Left lung (tissue), 4 donors: ENCODE measurements at regions not wholly inside any gene's neighbourhood (a gene's known extent, or its start where the extent isn't known, plus 50 kb on each side); places are given as distances from the start of the nearest gene placed in this dataset.

Source experiments
- ATAC-seq: fragments of 200-7000 bp; cut with Tn5 transposase; one replicate; pipeline ENCODE4 v1.9.1; 2020; ENCODE audit warnings: moderate library complexity
- DNase-seq, 4 donors: peaks; one replicate each; pipeline ENCODE4 v3.0.0-alpha.2; 2013 to 2020
- H3K27ac ChIP-seq, 2 donors: fragments of 200-600 bp; sonication (generic) in 1 of 2; one replicate each; pipeline versions ENCODE4 v1.5.0 to v1.8.0; 2020 to 2021
- H3K27me3 ChIP-seq, 2 donors: fragments of 200-600 bp; sonication (generic) in 1 of 2; one replicate each; pipeline versions ENCODE4 v1.5.0 to v1.8.0; 2020 to 2021
- H3K36me3 ChIP-seq, 2 donors: fragments of 200-600 bp; sonication (generic) in 1 of 2; one replicate each; pipeline versions ENCODE4 v1.5.0 to v1.8.0; 2020 to 2021
- H3K4me1 ChIP-seq, 2 donors: fragments of 200-600 bp; one replicate each; pipeline ENCODE4 v1.8.0; 2021
- H3K4me3 ChIP-seq, 2 donors: fragments of 200-600 bp; sonication (generic) in 1 of 2; one replicate each; pipeline versions ENCODE4 v1.5.0 to v1.8.0; 2020 to 2021; ENCODE audit warnings: mild to moderate bottlenecking in 1 of 2
- H3K9me3 ChIP-seq, 2 donors: fragments of 200-600 bp; sonication (generic) in 1 of 2; one replicate each; pipeline versions ENCODE4 v1.5.0 to v1.8.0; 2020 to 2021
- intact Hi-C, 2 donors: fragments of 100-400 bp; cut with DNase I; formaldehyde crosslinking; loops; one replicate each; pipeline versions ENCODE4 v1.11.2 to v1.14.2; 2022
- TF ChIP-seq, protein P1 (sequence below), 2 donors: fragments of 200-600 bp; sonication (generic) in 1 of 2; IDR thresholded peaks; one replicate each; pipeline versions ENCODE4 v1.5.0 to v1.8.0; 2021; ENCODE audit warnings: antibody characterized with exemption in 2 of 2
- donor health status: DM: no; HTN: yes; CAD: no.
- donor health status: DM: no; HTN: no; CAD: no.

DNA sequence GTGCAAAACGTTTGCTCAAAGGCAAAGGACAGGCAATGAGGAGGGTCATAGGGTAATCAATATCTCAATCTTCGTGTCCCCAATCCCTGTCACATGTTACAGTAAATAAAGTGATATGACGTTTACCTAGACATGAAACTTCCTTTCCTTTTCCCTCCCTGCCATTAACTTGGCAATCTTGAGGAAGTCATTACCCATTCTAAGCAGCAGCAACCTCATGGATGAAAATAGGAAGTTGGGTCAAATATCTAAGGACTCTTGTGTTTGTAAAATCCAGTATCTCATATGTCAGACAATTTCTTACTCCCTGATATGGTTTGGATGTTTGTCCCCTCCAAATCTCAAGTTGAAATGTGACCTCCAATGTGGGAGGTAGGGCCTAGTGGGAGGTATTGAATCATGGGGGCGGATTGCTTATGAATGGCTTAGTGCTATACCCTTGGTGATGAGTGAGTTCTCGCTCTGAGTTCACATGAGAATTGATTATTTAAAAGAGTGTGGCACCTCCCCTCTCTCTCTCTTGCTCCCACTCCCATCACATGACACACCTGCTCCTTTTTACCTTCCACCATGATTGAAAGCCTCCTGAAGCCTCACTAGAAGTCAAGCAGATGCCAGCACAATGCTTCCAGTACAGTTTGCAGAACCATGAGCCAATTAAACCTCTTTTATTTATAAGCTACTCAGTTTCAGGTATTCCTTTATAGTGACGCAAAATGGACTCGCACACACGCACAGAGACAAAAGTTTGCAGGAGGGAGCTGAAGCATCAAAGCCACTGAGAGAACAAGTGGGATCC, 545.9 kb upstream of the JARID2 start:
- DNase-seq (no peak), ATAC-seq (no peak)
- H3K4me3 ChIP-seq: no peak overlapping the region
- intact Hi-C loops: no loop called here
- no peaks in the 10 kb centered on the region for H3K36me3 ChIP-seq
- peaks cover 0 to 6% of the 10 kb centered on the region in 2 donors for H3K9me3 ChIP-seq
- peak overlapping the region in 1 of 2 donors; percentile 54 for H3K27ac ChIP-seq
- H3K27me3 ChIP-seq: no peaks in the 10 kb centered on the region
- TF ChIP-seq, protein P1, sequence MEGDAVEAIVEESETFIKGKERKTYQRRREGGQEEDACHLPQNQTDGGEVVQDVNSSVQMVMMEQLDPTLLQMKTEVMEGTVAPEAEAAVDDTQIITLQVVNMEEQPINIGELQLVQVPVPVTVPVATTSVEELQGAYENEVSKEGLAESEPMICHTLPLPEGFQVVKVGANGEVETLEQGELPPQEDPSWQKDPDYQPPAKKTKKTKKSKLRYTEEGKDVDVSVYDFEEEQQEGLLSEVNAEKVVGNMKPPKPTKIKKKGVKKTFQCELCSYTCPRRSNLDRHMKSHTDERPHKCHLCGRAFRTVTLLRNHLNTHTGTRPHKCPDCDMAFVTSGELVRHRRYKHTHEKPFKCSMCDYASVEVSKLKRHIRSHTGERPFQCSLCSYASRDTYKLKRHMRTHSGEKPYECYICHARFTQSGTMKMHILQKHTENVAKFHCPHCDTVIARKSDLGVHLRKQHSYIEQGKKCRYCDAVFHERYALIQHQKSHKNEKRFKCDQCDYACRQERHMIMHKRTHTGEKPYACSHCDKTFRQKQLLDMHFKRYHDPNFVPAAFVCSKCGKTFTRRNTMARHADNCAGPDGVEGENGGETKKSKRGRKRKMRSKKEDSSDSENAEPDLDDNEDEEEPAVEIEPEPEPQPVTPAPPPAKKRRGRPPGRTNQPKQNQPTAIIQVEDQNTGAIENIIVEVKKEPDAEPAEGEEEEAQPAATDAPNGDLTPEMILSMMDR (IDR thresholded peaks at IDR 0.05): no peak
- H3K4me1 ChIP-seq: peaks cover 0 to 10% of the 10 kb centered on the region in 2 donors

DNA sequence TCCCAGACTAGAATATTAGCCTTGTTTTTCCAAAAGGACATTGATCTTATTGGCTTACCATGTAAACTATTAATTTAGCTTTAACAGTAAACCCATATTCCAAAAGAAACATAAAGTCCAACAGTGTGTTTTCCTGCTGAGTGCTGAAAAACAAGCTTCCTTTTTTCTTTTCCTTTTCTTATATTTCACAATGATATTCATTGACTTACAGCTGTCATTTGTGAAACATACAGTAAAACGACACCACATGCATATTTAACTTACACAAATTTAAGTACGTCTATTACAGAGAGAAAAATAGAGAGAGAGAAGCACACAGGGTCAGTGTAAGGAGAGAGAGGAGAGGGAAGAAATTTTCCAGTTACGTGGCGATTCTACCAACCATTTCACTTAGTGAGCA, 543.9 kb upstream of the JARID2 start:
- Histone ChIP-seq H3K27me3 (no peaks in the 10 kb centered on the region), H3K4me1 (peaks cover 0 to 21% of the 10 kb centered on the region in 2 donors), H3K9me3 (peaks cover 0 to 6% of the 10 kb centered on the region in 2 donors), H3K36me3 (no peaks in the 10 kb centered on the region), H3K4me3 (no peak overlapping the region), H3K27ac (peak overlapping the region in 1 of 2 donors; percentile 54)
- TF ChIP-seq, protein P1 (IDR thresholded peaks at IDR 0.05): no peak
- no peak for ATAC-seq
- DNase-seq: no peak
- intact Hi-C loops: no loop called here

DNA sequence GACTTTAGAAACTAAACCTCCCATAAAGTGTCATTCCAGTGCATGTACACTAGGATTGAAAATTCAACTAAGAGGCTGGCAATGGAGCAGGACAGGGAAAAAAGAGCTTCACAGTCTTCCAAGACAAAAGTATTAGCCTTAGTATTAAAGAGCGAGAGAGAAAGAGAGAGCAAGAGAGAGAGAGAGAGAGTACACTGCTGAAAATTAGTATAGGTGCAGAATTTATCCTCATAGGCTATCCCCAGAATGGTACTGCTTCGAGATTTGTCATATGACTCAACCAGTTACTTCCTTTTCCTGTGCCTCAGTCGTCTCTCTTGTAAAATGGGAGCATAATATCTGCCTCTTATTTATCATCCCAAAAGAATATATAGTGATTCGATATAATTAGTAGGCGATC, 543.2 kb upstream of the JARID2 start:
- Histone ChIP-seq H3K4me1 (peaks cover 0 to 25% of the 10 kb centered on the region in 2 donors), H3K27me3 (no peaks in the 10 kb centered on the region), H3K9me3 (peaks cover 0 to 6% of the 10 kb centered on the region in 2 donors), H3K4me3 (no peak overlapping the region), H3K27ac (peak overlapping the region in 1 of 2 donors; percentile 54), H3K36me3 (no peaks in the 10 kb centered on the region)
- DNase-seq: no peak
- TF ChIP-seq, protein P1 (IDR thresholded peaks at IDR 0.05): no peak
- intact Hi-C loops: no loop called here
- no peak for ATAC-seq

DNA sequence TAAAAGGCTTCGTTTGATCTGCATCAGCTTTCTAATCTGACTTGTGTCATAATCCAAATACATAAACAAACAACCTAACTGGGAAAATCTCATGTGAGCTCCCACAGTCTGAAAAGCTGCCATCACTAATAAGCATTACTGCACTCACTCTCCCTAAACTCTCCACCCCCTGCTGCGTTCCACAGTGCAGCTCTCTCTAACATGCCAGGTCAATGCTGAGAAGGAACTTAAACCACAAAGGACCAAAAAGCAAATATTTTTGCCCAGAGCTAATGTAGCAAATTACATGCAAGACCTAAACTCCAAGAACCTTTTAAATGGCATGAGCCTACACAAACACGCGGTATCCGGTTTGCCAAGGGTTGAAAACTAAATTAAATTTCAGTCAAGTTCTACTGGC, 542.3 kb upstream of the JARID2 start:
- no peak for DNase-seq
- Histone ChIP-seq H3K4me3 (no peak overlapping the region), H3K9me3 (peaks cover 0 to 6% of the 10 kb centered on the region in 2 donors), H3K27me3 (no peaks in the 10 kb centered on the region), H3K27ac (no peak overlapping the region), H3K4me1 (peaks cover 0 to 25% of the 10 kb centered on the region in 2 donors), H3K36me3 (no peaks in the 10 kb centered on the region)
- intact Hi-C loops: no loop called here
- TF ChIP-seq, protein P1 (IDR thresholded peaks at IDR 0.05): no peak
- no peak for ATAC-seq

DNA sequence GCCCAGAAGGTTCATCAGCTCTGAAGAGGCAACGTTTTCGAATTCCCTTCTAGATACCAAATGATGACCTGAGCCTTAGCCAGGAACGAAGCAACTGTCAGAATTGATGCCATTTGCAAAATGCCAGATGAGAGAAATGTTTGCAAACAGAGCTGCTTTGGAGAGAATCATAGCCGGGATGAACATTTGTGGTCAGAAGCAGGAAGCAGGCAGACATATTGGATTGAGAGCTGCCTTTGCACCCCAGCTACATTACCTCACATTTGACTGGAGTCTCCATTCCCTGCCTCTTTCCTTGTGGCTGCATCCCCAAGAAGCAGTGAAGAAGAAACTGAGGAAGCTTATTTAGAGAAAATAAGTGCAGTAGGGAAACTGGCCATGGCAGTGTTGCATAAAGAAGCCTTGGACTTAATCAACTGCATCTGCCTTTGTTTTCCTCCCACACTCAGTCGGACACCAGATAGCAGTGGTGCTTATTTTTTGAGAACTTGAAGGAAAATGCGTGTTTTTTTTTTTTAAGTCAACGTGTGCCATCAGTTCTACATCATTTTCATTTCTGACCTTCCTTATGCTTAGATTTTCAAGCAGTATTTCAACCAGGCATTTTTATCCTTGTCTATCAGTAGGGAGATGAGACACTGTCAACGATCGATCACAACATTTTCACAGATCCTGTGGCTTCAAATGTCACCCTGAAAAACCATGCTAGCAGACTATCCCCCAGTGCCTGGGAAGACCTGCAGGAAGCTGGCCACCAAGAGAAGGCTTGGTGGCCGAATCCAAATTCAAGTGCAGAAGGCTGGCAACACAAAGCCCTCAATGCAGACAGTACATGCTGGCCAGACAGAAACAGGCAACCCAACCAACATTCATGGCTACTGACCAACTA, 541.2 kb upstream of the JARID2 start:
- Histone ChIP-seq H3K27me3 (no peaks in the 10 kb centered on the region), H3K9me3 (peaks cover 0 to 6% of the 10 kb centered on the region in 2 donors), H3K36me3 (no peaks in the 10 kb centered on the region), H3K27ac (no peak overlapping the region), H3K4me1 (peaks cover 0 to 25% of the 10 kb centered on the region in 2 donors), H3K4me3 (no peak overlapping the region)
- DNase-seq: no peak
- intact Hi-C loops: no loop called here
- no peak for ATAC-seq
- TF ChIP-seq, protein P1 (IDR thresholded peaks at IDR 0.05): no peak
